BLaER1 (cell line): ENCODE measurements at regions not wholly inside any gene's neighbourhood (a gene's known extent, or its start where the extent isn't known, plus 50 kb on each side); places are given as distances from the start of the nearest gene placed in this dataset.
"Not testable (repeated sequence)": the region's sequence is repeated elsewhere in the genome, so short reads cannot be mapped to it uniquely, and the experiment has no call there.

Source experiments
- H3K27ac ChIP-seq: shearing (Covaris generic); formaldehyde crosslinking; 2 replicates; pipeline ENCODE4 v1.8.1; 2022
- H3K27me3 ChIP-seq: shearing (Covaris generic); formaldehyde crosslinking; 2 replicates; pipeline ENCODE4 v1.8.1; 2022
- H3K36me3 ChIP-seq: shearing (Covaris generic); formaldehyde crosslinking; 2 replicates; pipeline ENCODE4 v1.8.1; 2022
- H3K4me1 ChIP-seq: shearing (Covaris generic); formaldehyde crosslinking; 2 replicates; pipeline ENCODE4 v1.8.1; 2022
- H3K4me2 ChIP-seq: shearing (Covaris generic); formaldehyde crosslinking; 2 replicates; pipeline ENCODE4 v1.8.1; 2022
- H3K4me3 ChIP-seq: shearing (Covaris generic); formaldehyde crosslinking; 2 replicates; pipeline ENCODE4 v1.8.1; 2022
- H3K9ac ChIP-seq: shearing (Covaris generic); formaldehyde crosslinking; 2 replicates; pipeline ENCODE4 v1.8.1; 2022
- H3K9me3 ChIP-seq: shearing (Covaris generic); formaldehyde crosslinking; 2 replicates; pipeline ENCODE4 v1.8.1; 2022
- H4K20me1 ChIP-seq: shearing (Covaris generic); formaldehyde crosslinking; 2 replicates; pipeline ENCODE4 v1.8.1; 2022
- Cebpa-rat ChIP-seq: shearing (Covaris generic); IDR thresholded peaks from 2 replicates; pipeline ENCODE4 v1.8.1; 2022

GRCh38 chrX:28135378-28136047 is 154.3 kb upstream of the DCAF8L1 start:
- TF ChIP-seq Cebpa-rat: no peak
- Histone ChIP-seq H3K36me3 (no peaks in the 10 kb centered on the region), H3K9ac (no peak overlapping the region), H3K4me1 (no peaks in the 10 kb centered on the region), H3K4me3 (no peak overlapping the region), H4K20me1 (no peaks in the 10 kb centered on the region; the same call in 1 of the 2 replicates), H3K9me3 (no peaks in the 10 kb centered on the region), H3K27me3 (peaks cover 67% of the 10 kb centered on the region), H3K27ac (no peak overlapping the region), H3K4me2 (no peak overlapping the region)

- H3K9ac ChIP-seq: no peak overlapping the region
- H3K9me3 ChIP-seq: peaks cover under 1% of the 10 kb centered on the region; the same call in 1 of the 2 replicates
- no peaks in the 10 kb centered on the region for H3K4me1 ChIP-seq
- no peak overlapping the region for H3K4me2 ChIP-seq
- no peak overlapping the region for H3K27ac ChIP-seq
- H4K20me1 ChIP-seq: no peaks in the 10 kb centered on the region; the same call in 1 of the 2 replicates
- no peaks in the 10 kb centered on the region for H3K36me3 ChIP-seq
- TF ChIP-seq Cebpa-rat: no peak
- no peak overlapping the region for H3K4me3 ChIP-seq
- peaks cover 61% of the 10 kb centered on the region for H3K27me3 ChIP-seq
Measured at GRCh38 chrX:28133763-28134162, 152.5 kb upstream of the DCAF8L1 start.

GRCh38 chrX:28127662-28128061 is 146.4 kb upstream of the DCAF8L1 start:
- Histone ChIP-seq H3K9ac (no peak overlapping the region), H3K36me3 (no peaks in the 10 kb centered on the region), H3K27ac (no peak overlapping the region), H3K9me3 (peaks cover 6% of the 10 kb centered on the region; the same call in 1 of the 2 replicates), H3K4me3 (no peak overlapping the region), H3K27me3 (peaks cover 66% of the 10 kb centered on the region), H4K20me1 (no peaks in the 10 kb centered on the region), H3K4me1 (peaks cover 23% of the 10 kb centered on the region), H3K4me2 (no peak overlapping the region)
- TF ChIP-seq Cebpa-rat: no peak

- Histone ChIP-seq H3K4me2 (peak overlapping the region; percentile 24; the same call in 1 of the 2 replicates), H3K4me3 (no peak overlapping the region), H3K27ac (no peak overlapping the region), H3K27me3 (peaks cover 73% of the 10 kb centered on the region), H3K36me3 (no peaks in the 10 kb centered on the region), H3K9me3 (peaks cover 6% of the 10 kb centered on the region; the same call in 1 of the 2 replicates), H3K4me1 (peaks cover 23% of the 10 kb centered on the region), H3K9ac (no peak overlapping the region), H4K20me1 (no peaks in the 10 kb centered on the region)
- TF ChIP-seq Cebpa-rat: no peak
Measured at GRCh38 chrX:28126886-28127285, 145.6 kb upstream of the DCAF8L1 start.

- no peak overlapping the region for H3K4me2 ChIP-seq
- TF ChIP-seq Cebpa-rat: no peak
Measured at GRCh38 chrX:28124416-28124815, 143.2 kb upstream of the DCAF8L1 start.

GRCh38 chrX:28120580-28121245 is 139.5 kb upstream of the DCAF8L1 start:
- H3K4me3 ChIP-seq, H3K4me1 ChIP-seq, H3K9me3 ChIP-seq, H3K36me3 ChIP-seq, H3K4me2 ChIP-seq, H4K20me1 ChIP-seq, H3K9ac ChIP-seq, H3K27ac ChIP-seq: not testable (repeated sequence)
- H3K27me3 ChIP-seq: peaks cover 97% of the 10 kb centered on the region

More at GRCh38 chrX:28124416-28124815, 143.2 kb upstream of the DCAF8L1 start:
- Histone ChIP-seq H4K20me1 (no peaks in the 10 kb centered on the region), H3K9me3 (peaks cover 6% of the 10 kb centered on the region; the same call in 1 of the 2 replicates), H3K4me1 (peaks cover 23% of the 10 kb centered on the region), H3K27me3 (peaks cover 89% of the 10 kb centered on the region), H3K4me3 (no peak overlapping the region), H3K36me3 (no peaks in the 10 kb centered on the region), H3K9ac (no peak overlapping the region), H3K27ac (no peak overlapping the region)

GRCh38 chrX:28120072-28120471 is 138.8 kb upstream of the DCAF8L1 start:
- Histone ChIP-seq H3K36me3 (no peaks in the 10 kb centered on the region), H3K4me2 (no peak overlapping the region), H3K9ac (no peak overlapping the region), H3K27me3 (peaks cover 95% of the 10 kb centered on the region), H3K27ac (no peak overlapping the region), H3K4me3 (no peak overlapping the region), H4K20me1 (peaks cover under 1% of the 10 kb centered on the region; the same call in 1 of the 2 replicates), H3K9me3 (no peaks in the 10 kb centered on the region), H3K4me1 (peaks cover 2% of the 10 kb centered on the region)
- no peak for TF ChIP-seq Cebpa-rat

- Histone ChIP-seq H3K27ac (no peak overlapping the region), H3K36me3 (no peaks in the 10 kb centered on the region), H3K4me3 (no peak overlapping the region), H3K9ac (no peak overlapping the region), H3K27me3 (peaks cover 88% of the 10 kb centered on the region), H3K9me3 (no peaks in the 10 kb centered on the region), H3K4me2 (no peak overlapping the region), H3K4me1 (peaks cover 23% of the 10 kb centered on the region), H4K20me1 (no peaks in the 10 kb centered on the region; the same call in 1 of the 2 replicates)
- TF ChIP-seq Cebpa-rat: no peak
Measured at GRCh38 chrX:28108186-28108945, 127.1 kb upstream of the DCAF8L1 start.

GRCh38 chrX:28099166-28099565 is 117.9 kb upstream of the DCAF8L1 start:
- peaks cover 59% of the 10 kb centered on the region for H3K27me3 ChIP-seq
- no peak overlapping the region for H3K4me2 ChIP-seq
- H4K20me1 ChIP-seq: no peaks in the 10 kb centered on the region
- no peak for TF ChIP-seq Cebpa-rat
- H3K9me3 ChIP-seq: no peaks in the 10 kb centered on the region
- no peaks in the 10 kb centered on the region for H3K36me3 ChIP-seq
- H3K4me3 ChIP-seq: no peak overlapping the region
- no peaks in the 10 kb centered on the region for H3K4me1 ChIP-seq
- H3K9ac ChIP-seq: no peak overlapping the region
- no peak overlapping the region for H3K27ac ChIP-seq

GRCh38 chrX:28085653-28086052 is 104.4 kb upstream of the DCAF8L1 start:
- no peak overlapping the region for H3K9ac ChIP-seq
- no peak for TF ChIP-seq Cebpa-rat
- H3K27ac ChIP-seq: no peak overlapping the region
- H3K27me3 ChIP-seq: peaks cover 66% of the 10 kb centered on the region
- no peaks in the 10 kb centered on the region for H3K9me3 ChIP-seq
- no peaks in the 10 kb centered on the region for H3K4me1 ChIP-seq
- H3K36me3 ChIP-seq: no peaks in the 10 kb centered on the region
- H3K4me2 ChIP-seq: no peak overlapping the region
- peaks cover 6% of the 10 kb centered on the region; the same call in 1 of the 2 replicates for H4K20me1 ChIP-seq
- H3K4me3 ChIP-seq: no peak overlapping the region
